OCI-LY1 (cell line): ENCODE measurements at regions not wholly inside any gene's neighbourhood (a gene's known extent, or its start where the extent isn't known, plus 50 kb on each side); places are given as distances from the start of the nearest gene placed in this dataset.

Experiments used
- H2AFZ ChIP-seq: fragments of 200-600 bp; sonication (generic), shearing (Covaris generic); 2 replicates; pipeline ENCODE4 v1.6.0; 2014; ENCODE audit warnings: antibody characterized with exemption, mild to moderate bottlenecking, low read length
- H3F3A ChIP-seq: fragments of 200-600 bp; sonication (generic), shearing (Covaris generic); 2 replicates; pipeline ENCODE4 v1.6.0; 2014; ENCODE audit warnings: mild to moderate bottlenecking, antibody characterized with exemption, low read length, moderate library complexity; ENCODE audit not compliant: insufficient read depth
- H3K27ac ChIP-seq: fragments of 200-600 bp; sonication (generic); 2 replicates; pipeline ENCODE4 v1.5.1; 2014; ENCODE audit warnings: low read length, mixed run types, mild to moderate bottlenecking, low read depth; ENCODE audit not compliant: poor library complexity, severe bottlenecking
- H3K27me3 ChIP-seq: fragments of 200-600 bp; sonication (generic); 2 replicates; pipeline ENCODE4 v1.6.0; 2014; ENCODE audit warnings: antibody characterized with exemption, mild to moderate bottlenecking, low read length, moderate library complexity; ENCODE audit not compliant: insufficient read depth
- H3K36me3 ChIP-seq: fragments of 200-600 bp; sonication (generic); 2 replicates; pipeline ENCODE4 v1.6.1; 2014; ENCODE audit warnings: mild to moderate bottlenecking, antibody characterized with exemption, low read length, moderate library complexity, mixed read lengths; ENCODE audit not compliant: insufficient read depth
- H3K4me1 ChIP-seq: fragments of 200-600 bp; sonication (generic); 2 replicates; pipeline ENCODE4 v1.5.1; 2014; ENCODE audit warnings: mild to moderate bottlenecking, low read length, moderate library complexity; ENCODE audit not compliant: insufficient read depth, severe bottlenecking
- H3K4me2 ChIP-seq: fragments of 200-600 bp; sonication (generic), shearing (Covaris generic); 2 replicates; pipeline ENCODE4 v1.6.1; 2014; ENCODE audit warnings: low read length
- H3K4me3 ChIP-seq: fragments of 200-600 bp; sonication (generic); 2 replicates; pipeline ENCODE4 v1.5.1; 2014; ENCODE audit warnings: low read length, low read depth, mild to moderate bottlenecking, mixed read lengths; ENCODE audit not compliant: poor library complexity, severe bottlenecking
- H3K79me2 ChIP-seq: fragments of 200-600 bp; shearing (Covaris generic); 2 replicates; pipeline ENCODE4 v1.6.1; 2016; ENCODE audit warnings: mixed run types, low read length, mixed read lengths; ENCODE audit not compliant: insufficient read depth
- H3K9ac ChIP-seq: fragments of 200-600 bp; sonication (generic), shearing (Covaris generic); 2 replicates; pipeline ENCODE4 v1.6.1; 2014; ENCODE audit warnings: mild to moderate bottlenecking, low read length, mixed read lengths
- H3K9me2 ChIP-seq: fragments of 200-600 bp; sonication (generic), shearing (Covaris generic); 2 replicates; pipeline ENCODE4 v1.6.1; 2014; ENCODE audit warnings: low read depth, mild to moderate bottlenecking, low read length, mixed read lengths
- H3K9me3 ChIP-seq: fragments of 200-600 bp; shearing (Covaris generic); 2 replicates; pipeline ENCODE4 v1.6.1; 2014; ENCODE audit warnings: low read length, mixed read lengths
- H4K20me1 ChIP-seq: fragments of 200-600 bp; sonication (generic), shearing (Covaris generic); 2 replicates; pipeline ENCODE4 v1.6.0; 2016; ENCODE audit warnings: mild to moderate bottlenecking, low read length; ENCODE audit not compliant: insufficient read depth
- CTCF ChIP-seq: fragments of 200-600 bp; sonication (generic), shearing (Covaris generic); IDR thresholded peaks from 2 replicates; pipeline ENCODE4 v1.5.1; 2017; ENCODE audit warnings: mild to moderate bottlenecking, antibody characterized with exemption, low read length, moderate library complexity, mixed read lengths
- EZH2 ChIP-seq: fragments of 200-600 bp; sonication (generic), shearing (Covaris generic); IDR thresholded peaks from 2 replicates; pipeline ENCODE4 v1.8.0; 2017; ENCODE audit warnings: borderline replicate concordance, mixed run types, mild to moderate bottlenecking, antibody characterized with exemption, low read length, moderate library complexity, mixed read lengths

DNA sequence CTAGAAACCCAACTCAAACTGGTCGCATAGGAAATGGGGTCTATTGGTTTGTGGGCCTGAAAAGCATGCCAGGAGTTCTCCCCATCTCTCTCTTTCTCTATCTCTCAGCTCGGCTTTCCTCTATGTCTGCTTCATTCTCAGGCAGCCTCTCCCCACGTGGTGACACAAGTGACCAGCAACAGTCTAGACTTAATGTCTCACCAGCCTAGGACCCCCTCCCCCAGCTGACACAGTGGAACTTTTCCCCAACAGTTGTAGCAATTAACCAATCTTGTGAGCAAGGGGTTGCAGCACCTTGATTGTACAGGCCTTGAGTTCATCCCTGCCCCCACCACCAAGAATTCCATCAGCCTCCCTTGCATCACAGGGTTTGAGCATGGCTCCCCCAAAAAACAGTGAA lies 159.8 kb upstream of the KIT start:
- Histone ChIP-seq H3K4me2 (no peak overlapping the region), H3K4me1 (no peaks in the 10 kb centered on the region), H3F3A (no peaks in the 10 kb centered on the region), H3K4me3 (no peak overlapping the region), H3K9me3 (no peaks in the 10 kb centered on the region), H3K9me2 (no peaks in the 10 kb centered on the region), H3K9ac (no peak overlapping the region), H3K79me2 (no peaks in the 10 kb centered on the region), H3K27me3 (no peaks in the 10 kb centered on the region), H3K27ac (no peak overlapping the region), H2AFZ (no peak overlapping the region), H3K36me3 (no peaks in the 10 kb centered on the region), H4K20me1 (no peaks in the 10 kb centered on the region)
- TF ChIP-seq CTCF = no peak
- no peak for TF ChIP-seq EZH2

DNA sequence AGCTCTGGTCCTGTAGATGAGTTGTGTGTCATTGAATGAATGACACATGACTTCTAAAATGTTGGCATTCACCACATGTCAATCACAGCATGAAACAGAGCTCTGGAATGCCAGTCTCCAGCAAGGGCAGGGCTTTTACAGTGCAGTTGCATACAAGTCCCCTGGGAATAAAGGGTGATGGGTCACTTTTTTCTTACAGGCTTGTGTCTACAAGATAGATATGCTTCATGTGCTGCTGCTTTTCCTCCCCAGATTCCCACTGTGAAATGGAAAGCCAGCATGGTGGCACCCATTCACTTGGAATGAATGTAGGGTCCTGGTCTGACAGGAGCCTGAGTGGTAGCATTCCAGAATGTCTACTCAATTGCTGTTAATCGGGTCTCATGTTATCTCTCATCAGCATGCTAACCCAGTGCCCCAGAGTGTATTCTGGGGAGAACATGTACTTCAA lies 159.1 kb upstream of the KIT start:
- Histone ChIP-seq H3K9me2 (no peaks in the 10 kb centered on the region), H3K27ac (no peak overlapping the region), H3K9me3 (no peaks in the 10 kb centered on the region), H3K4me1 (no peaks in the 10 kb centered on the region), H3K9ac (no peak overlapping the region), H2AFZ (no peak overlapping the region), H3K4me2 (no peak overlapping the region), H3K36me3 (no peaks in the 10 kb centered on the region), H3K79me2 (no peaks in the 10 kb centered on the region), H3K27me3 (no peaks in the 10 kb centered on the region), H3F3A (no peaks in the 10 kb centered on the region), H4K20me1 (no peaks in the 10 kb centered on the region), H3K4me3 (no peak overlapping the region)
- no peak for TF ChIP-seq CTCF
- TF ChIP-seq EZH2 = no peak

DNA sequence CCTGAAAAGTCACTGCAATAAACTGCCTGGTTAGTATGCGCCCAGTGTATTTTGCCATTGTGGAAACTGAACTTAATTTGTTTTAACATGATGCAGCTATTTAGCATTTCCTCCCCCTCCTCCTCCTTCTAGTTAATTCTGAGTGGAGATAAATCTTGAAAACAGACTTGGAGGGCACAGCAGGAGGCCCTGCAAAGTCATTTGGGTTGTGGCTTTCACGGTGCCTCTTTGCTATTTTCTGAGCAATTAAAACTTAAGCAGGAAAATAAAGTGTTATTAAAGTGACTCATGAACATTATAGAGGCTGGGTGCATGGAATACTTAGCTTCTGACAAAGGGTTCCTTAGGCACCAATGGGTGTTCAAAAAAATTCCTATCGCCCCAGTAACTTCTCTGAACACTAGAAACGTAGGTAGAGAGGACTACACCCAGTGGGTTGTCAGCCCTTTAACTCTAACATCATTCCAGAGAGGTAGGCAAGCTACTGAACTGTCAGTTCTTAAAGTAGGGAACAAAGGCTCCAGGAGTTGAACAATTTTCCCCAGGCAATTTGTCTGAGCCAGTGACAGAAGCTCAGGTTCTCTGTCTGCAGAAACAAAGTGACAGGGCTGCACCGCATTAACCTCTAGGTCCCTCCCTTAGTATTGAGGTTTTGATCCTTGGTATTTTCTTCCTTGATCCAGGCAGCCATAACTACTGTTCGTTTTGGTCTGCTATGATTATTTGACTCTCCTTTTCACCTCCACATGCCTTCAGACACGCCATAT lies 158.3 kb upstream of the KIT start:
- H2AFZ ChIP-seq = no peak overlapping the region
- no peaks in the 10 kb centered on the region for H3K4me1 ChIP-seq
- H3K4me2 ChIP-seq = no peak overlapping the region
- no peak overlapping the region for H3K27ac ChIP-seq
- H3K9me3 ChIP-seq = no peaks in the 10 kb centered on the region
- TF ChIP-seq EZH2 (no peak), CTCF (no peak)
- no peak overlapping the region for H3K4me3 ChIP-seq
- no peaks in the 10 kb centered on the region for H3K9me2 ChIP-seq
- H3F3A ChIP-seq = no peaks in the 10 kb centered on the region
- no peaks in the 10 kb centered on the region for H4K20me1 ChIP-seq
- H3K9ac ChIP-seq = no peak overlapping the region
- no peaks in the 10 kb centered on the region for H3K79me2 ChIP-seq
- no peaks in the 10 kb centered on the region for H3K27me3 ChIP-seq
- no peaks in the 10 kb centered on the region for H3K36me3 ChIP-seq
